SW480 (cell line): ENCODE measurements at regions not wholly inside any gene's neighbourhood (a gene's known extent, or its start where the extent isn't known, plus 50 kb on each side); places are given as distances from the start of the nearest gene placed in this dataset.
"Not testable (repeated sequence)": the region's sequence is repeated elsewhere in the genome, so short reads cannot be mapped to it uniquely, and the experiment has no call there.

Source experiments
- DNase-seq: peaks from one replicate; pipeline ENCODE4 v3.0.0-alpha.2; 2016; ENCODE audit warnings: low spot score

DNA sequence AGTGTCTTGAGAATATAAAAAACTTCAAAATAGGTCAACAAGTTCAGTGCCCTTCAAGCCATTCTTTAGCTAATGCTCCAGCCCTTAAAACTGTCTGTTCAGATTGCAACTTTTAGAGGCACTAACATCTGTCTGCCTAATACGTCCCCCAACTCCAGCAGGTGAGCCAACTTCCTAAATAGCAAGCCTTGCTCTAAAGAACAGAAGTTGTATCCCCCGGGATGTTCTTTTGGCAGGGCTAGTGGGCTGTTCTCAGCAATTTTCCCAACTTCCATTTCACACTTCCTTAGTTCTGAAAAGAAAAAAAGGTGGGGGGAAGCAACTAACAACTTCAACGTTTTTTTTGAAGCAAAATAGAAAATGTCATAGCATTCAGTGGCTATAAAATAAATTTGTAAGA is 290.0 kb upstream of the PTCHD4 start:
- no peak for DNase-seq

- DNase-seq: no peak
Observed at GRCh38 chr6:48397887-48398286, 286.9 kb upstream of the PTCHD4 start.

DNA sequence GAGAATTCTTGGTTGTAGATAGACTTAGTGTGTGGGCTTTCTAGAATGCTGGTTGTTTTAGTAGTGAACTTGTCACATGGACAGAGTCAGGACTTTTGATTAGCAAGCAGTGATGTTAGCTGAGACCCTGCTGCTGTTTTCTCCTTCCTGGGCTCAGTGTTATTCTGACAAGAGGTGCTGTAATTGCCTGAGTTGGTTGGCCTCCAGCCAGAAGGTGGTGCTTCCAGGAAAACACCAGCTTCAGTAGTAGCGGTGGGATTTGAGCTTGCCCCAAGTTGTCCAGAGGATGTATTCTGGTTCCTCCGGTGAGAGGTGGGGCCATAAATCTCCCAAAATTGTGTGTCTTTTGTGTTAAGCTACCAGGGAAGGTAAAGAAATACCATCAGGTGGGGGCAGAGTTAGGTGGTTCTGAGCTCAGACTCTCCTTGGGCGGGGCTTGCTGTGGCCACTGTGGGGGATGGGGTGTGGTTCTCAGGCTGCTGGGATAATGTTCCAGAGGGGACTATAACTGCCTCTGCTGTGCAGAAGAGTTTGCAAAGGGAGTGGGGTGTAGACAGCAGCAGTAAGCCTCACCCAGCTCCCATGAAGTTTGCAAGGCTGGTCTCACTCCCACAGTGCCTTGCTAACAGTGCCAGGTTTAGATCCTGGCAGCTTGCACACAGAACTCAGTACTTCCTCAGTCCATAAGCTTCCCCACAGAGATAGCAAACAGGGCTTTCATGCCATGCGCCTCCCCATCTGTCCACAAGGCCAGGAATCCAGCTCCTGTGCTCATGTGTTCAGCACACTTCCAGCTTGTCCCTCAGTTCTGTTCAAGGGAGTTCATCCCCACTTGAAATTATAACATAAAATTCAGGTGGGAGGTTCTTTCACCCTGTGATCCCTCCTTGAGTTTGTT is 278.4 kb upstream of the PTCHD4 start:
- DNase-seq: no peak

DNA sequence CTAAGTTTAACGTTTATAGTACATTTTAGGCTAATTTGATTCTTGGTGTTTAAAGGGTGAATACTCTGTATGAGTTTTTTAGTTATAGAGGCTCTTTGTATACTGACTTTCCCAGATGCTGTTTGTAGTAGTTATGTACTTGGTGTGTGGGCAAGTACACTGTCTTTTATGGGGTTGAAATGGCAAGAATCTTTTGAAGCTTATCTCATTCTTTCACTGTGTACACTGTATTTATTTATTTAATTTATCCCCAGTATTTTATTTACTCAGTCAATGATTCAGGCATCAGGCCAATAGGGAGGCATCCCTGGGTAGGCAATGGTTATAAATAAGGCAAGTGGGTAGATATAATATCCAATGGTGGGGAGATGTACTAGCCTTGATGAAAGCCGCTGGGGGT is 277.0 kb upstream of the PTCHD4 start:
- no peak for DNase-seq

DNA sequence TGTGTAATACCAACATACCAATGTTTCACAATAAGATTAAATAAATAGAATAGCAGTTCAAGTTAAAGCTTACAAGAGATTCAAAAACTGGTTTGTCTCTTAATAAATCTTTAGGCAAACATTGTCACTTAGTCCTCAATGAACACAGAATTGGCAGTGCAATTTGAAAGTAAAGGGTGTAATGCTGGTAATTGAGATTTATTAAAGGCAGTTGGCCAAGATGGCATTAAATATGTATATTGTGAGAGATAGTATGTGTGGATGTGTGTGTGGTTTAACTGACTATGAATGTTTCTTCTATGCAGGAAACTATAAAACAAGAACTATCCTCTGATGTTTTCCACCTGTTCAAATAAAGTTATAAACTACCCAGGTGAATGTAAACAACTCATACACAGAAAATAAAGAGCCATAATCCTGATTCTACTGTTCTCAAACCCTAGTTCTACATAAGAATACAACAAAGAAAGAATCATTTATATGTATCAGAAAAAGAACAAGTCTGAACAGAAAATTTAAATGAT is 267.9 kb upstream of the PTCHD4 start:
- peak; percentile 9 for DNase-seq

DNA sequence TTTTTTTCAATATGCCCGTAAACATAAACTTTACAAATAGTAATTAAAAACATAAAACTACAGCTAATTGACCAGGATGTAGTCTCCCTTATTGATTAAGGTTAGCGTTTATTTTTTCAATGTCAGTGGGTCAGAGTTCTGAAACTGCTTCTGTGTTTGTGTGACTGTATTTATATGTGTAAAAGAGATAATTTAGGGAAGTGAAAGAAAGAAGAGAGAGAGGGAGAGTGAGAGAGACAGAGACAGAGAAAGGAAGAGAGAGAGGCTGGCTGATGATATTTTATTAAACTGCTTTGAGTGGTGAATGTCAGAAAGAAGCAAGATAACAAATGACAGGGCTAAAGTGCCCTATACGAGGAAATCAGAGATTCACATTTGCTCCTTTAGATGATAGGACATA is 266.1 kb upstream of the PTCHD4 start:
- no peak for DNase-seq

DNA sequence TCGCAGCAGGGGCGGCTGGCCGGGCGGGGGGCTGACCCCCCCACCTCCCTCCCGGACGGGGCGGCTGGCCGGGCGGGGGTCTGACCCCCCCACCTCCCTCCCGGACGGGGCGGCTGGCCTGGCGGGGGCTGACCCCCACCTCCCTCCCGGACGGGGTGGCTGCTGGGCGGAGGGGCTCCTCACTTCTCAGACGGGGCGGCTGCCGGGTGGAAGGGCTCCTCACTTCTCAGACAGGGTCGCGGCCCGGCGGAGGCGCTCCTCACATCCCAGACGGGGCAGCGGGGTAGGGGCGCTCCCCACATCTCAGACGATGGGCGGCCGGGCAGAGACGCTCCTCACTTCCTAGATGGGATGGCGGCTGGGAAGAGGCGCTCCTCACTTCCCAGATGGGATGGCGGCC is 260.2 kb upstream of the PTCHD4 start:
- not testable (repeated sequence) for DNase-seq

- no peak for DNase-seq
Observed at GRCh38 chr6:48369100-48369499, 258.1 kb upstream of the PTCHD4 start.

DNA sequence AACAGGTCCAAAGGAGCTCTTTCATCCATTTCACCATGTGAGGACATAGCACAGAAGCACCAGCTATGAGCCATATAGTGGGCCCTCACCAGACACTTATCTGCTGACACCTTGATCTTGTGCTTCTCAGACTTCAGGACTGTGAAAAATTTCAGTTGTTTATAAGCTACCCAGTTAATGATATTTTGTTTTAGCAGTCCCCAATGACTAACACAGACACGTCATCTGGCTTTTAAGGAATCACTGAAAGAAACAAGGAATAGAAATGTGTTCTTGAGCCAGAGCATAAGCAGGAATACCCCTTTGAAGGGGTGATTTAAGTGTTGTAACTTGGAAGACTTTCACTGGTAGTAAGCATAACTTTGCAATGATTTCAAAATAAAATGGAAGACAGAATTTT is 214.7 kb upstream of the PTCHD4 start:
- DNase-seq: no peak

DNA sequence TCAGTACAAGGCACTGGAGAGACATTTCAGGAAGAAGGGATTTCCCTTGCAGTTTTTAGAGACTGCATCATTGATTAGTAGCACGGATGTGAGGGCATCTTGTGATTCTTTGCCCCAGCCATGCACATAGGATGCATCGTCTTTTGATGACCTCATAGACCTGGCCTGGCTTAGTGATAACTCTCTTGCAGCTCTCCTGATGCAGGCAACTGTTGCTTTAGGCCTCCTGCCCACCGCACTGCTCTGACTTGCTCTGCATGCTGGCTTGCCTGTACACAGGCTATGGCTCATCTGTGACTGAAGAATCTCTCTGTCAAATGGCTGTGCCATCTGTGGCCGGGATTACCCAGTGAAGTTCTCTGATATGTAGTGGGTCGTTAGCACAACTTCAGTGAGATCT is 207.7 kb upstream of the PTCHD4 start:
- no peak for DNase-seq

DNA sequence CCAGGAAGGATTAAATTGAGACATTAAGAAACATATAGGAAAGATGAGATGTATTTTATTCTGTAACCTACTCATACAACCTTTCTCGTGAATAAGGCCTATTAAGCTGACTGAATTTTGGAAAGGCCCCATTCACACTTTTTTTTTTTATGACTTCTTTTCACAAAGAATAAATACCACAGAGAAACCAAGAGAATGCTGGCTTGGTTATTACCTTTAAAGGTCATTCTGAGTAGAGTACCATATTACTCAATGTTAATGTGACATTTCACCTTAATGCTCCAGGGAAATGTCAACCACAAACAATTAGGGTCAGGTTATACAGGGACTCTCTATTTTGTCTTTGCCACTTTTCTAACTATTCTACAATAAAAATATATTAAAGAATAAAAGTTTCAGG is 204.9 kb upstream of the PTCHD4 start:
- no peak for DNase-seq

- DNase-seq: no peak
Observed at GRCh38 chr6:48315051-48315719, 204.2 kb upstream of the PTCHD4 start.

- DNase-seq: no peak
Observed at GRCh38 chr6:48311301-48311700, 200.3 kb upstream of the PTCHD4 start.

DNA sequence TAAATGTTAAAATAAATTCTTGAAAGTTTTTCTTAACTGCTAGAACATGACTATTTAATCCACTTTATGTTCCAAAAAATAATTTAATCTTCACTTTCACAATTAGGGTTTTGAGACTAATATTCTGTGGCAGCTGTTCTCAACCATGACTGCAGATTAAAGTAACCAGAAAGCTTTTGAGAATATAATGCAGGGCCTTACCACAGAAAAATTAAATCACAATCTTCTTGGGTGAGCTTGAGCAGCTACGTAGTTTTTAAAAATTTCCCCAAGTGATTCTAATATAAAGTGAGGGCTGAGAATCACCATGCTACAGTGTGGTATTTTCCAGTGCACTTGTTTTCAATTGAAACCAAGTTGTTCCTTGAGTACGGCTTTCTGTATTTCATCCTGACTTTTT is 196.6 kb upstream of the PTCHD4 start:
- DNase-seq: no peak

GRCh38 chr6:48290595-48290994 is 179.6 kb upstream of the PTCHD4 start:
- DNase-seq: no peak

- DNase-seq: no peak
Observed at GRCh38 chr6:48289841-48290240, 178.8 kb upstream of the PTCHD4 start.

GRCh38 chr6:48281217-48281616 is 170.2 kb upstream of the PTCHD4 start:
- no peak for DNase-seq

DNA sequence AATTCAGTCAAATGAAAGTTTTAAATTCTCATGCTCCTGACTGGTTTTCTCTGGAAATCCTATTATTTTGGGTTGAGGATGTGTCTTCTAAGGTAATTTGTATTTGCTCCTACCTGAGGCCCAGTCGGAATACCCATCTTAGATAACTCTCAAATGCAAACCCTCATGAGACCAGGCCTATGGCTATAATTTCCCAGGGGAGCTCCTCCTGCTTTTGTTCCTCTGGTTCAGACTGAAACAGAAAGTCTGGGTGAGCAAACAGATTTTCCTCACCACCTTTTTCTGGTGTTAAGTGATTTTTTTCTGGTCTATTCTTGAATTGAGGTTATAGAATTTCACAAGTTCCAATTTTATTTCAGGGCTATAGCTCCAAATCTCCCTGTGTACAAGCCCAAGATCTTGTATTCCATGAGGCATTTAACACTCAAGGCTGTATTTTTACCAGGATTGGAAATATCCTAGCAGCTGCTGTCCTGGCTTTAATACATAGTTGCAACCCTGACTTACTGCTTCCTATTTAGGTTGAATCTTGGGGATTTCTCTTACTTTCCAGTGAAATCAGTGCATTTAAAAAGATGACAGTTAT is 169.1 kb upstream of the PTCHD4 start:
- no peak for DNase-seq

DNA sequence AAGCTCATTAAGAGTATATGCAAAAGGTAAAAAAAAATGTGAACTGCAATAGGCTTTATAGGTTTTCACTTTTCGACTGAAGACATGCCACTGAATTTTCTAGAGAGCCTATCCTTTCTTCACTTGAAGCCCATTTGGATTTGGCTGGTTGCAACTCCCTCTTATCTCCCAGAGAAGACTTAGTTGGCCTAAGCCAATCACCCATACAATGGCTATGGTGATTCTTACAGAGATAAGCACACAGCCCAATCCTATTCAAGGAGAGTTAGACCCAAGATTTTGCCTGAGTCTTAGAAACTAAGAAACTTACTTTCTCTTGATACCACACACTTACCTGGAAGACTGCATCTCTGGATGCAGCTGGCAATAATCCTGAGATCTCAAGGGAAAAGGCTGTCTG is 167.3 kb upstream of the PTCHD4 start:
- no peak for DNase-seq

GRCh38 chr6:48272518-48272917 is 161.5 kb upstream of the PTCHD4 start:
- DNase-seq: no peak

- DNase-seq: peak; percentile 9
Observed at GRCh38 chr6:48255094-48255493, 144.1 kb upstream of the PTCHD4 start.

GRCh38 chr6:48249071-48249470 is 138.1 kb upstream of the PTCHD4 start:
- no peak for DNase-seq

GRCh38 chr6:48243071-48243470 is 132.1 kb upstream of the PTCHD4 start:
- no peak for DNase-seq
